HL-60/S4 treated with retinoic acid at 250 ng/mL for 4 days and 3 days (cell line): ENCODE measurements at regions not wholly inside any gene's neighbourhood (a gene's known extent, or its start where the extent isn't known, plus 50 kb on each side); places are given as distances from the start of the nearest gene placed in this dataset.
"Not testable (repeated sequence)": the region's sequence is repeated elsewhere in the genome, so short reads cannot be mapped to it uniquely, and the experiment has no call there.

Experiments used
- in situ Hi-C: fragments of 300-500 bp; cut with MboI; formaldehyde crosslinking; loops from 2 replicates; pipeline ENCODE4 v1.7.0; 2022; ENCODE audit warnings: low sequenced_read_pairs

GRCh38 chr3:152620395-152620794, 214.5 kb upstream of the P2RY1 start:
- in situ Hi-C loops: no loop called here

GRCh38 chr3:152621006-152621868, 213.7 kb upstream of the P2RY1 start:
- in situ Hi-C loops: no loop called here

DNA sequence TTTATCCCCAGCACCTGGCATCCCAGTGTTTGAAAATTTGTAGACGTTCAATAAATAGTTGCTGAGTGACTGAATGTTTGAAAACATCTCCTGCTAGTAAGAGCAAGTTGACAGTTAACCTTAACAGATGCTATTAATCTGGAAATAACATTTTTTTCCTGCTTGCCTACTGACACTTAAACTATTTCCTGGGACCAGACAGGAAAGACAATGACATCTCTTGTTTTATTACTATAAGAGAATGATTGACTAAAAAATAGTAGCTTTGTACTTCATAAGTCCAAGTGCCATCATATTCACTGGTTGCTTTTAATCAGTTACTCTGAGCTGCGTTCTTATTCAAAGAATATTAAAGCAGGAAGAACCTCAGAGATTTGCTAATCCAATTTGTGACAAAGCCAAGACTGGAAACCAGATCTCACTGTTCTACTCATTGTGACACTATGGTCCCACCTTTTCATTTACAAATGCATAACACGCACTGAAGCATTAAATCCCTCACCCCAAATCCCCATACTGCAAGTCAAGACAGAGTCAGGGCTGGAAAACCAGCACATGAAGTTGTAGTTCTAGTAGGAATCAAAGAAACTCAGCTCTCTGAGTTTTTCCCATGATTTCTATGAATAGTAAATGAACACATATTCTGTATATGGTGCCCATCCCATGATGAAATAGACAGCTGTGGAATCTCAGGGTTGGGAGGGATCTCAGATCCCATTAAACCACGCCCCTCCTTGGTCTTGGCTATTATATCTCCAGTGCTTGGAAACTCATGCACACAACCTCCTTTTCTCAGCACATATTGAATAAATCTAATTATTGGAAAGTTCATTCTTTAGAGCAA, 212.7 kb upstream of the P2RY1 start:
- in situ Hi-C loops: no loop called here

DNA sequence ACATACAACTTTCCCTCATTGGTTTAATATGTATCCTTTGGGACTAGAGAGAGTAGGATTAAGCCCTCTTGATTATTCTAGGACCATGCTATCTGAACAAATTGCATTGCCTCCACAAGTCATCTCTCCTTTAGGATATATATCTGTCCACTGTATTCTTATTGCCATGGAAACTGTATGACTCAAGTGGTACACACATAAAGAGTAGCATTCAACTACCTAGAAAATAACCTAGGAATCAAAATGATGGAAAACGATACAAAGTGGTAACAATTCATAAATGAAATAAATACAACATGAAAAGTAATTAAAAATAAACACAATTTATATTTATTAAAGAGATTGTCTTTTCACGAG, 212.1 kb upstream of the P2RY1 start:
- in situ Hi-C loops: no loop called here

GRCh38 chr3:152623286-152623911, 211.5 kb upstream of the P2RY1 start:
- in situ Hi-C loops: no loop called here

- in situ Hi-C loops: no loop called here
These were observed 208.7 kb upstream of the P2RY1 start for GRCh38 chr3:152626226-152626625.

GRCh38 chr3:152628496-152628895, 206.4 kb upstream of the P2RY1 start:
- in situ Hi-C loops: no loop called here

DNA sequence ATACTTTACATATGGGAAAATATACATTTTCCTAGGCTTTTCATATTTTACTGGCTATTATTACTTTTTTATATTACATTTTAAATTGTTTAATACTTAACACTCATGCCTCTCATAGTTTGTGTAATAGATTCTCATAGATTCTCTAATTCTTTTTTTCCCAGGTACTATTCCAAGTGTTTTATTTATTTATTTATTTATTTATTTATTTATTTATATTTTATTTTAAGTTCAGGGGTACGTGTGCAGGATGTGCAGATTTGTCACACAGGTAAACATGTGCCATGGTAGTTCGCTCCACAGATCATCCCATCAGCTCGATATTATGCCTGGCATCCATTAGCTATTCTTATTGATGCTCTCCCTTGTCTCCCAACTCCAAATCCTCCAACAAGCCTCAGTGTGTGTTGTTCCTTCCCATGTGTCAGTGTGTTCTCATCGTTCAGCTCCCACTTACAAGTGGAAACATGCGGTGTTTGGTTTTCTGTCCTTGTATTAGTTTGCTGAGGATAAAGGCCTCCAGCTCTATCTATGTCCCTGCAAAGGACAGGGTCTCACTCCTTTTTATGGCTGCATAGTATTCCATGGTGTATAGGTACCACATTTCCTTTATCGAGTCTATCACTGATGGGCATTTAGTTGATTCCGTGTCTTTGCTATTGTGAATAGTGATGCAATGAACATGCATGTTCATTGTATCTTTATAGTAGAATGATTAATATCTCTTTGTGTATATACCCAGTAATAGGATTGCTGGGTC, 205.4 kb upstream of the P2RY1 start:
- in situ Hi-C loops: no loop called here

DNA sequence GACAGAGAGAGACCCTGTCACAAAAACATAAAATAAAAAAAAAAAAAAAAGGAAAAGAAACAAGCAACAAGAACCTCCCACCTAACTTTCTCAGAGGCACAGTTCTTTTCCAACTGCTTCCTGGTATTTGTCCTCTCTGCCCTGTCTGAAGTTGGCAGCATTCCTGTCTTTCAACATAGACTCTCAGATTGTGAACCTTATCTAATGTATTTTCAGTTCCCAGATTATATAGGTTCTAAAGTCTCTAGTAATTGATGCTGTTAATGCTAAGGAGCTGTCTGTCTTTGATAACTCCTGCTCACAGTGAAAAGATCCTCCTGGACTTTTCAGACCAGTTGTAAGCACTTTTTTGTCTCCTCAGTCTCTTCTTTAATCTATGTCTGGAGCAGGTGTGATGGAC, 199.5 kb upstream of the P2RY1 start:
- in situ Hi-C loops: no loop called here

- in situ Hi-C loops: no loop called here
These were observed 198.3 kb upstream of the P2RY1 start for GRCh38 chr3:152636651-152637050.

DNA sequence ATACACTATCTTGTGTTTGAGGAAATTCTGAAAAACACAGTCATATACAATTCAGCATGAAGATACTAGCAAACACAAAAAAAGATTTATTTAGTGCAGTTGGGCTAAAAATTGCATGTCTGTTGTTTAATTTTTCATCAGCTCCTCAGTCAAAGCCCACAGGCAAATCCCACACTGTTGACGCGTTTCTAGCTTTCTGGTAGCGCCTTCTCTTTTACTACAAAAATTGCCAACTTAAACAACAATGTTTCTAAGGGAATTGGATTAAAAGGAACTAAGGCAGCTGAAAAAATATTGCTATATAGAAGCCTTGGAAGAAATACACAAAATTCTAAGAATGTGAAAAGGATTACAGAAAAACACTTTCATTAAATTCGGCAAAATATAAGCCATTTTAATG, 196.7 kb upstream of the P2RY1 start:
- in situ Hi-C loops: no loop called here

DNA sequence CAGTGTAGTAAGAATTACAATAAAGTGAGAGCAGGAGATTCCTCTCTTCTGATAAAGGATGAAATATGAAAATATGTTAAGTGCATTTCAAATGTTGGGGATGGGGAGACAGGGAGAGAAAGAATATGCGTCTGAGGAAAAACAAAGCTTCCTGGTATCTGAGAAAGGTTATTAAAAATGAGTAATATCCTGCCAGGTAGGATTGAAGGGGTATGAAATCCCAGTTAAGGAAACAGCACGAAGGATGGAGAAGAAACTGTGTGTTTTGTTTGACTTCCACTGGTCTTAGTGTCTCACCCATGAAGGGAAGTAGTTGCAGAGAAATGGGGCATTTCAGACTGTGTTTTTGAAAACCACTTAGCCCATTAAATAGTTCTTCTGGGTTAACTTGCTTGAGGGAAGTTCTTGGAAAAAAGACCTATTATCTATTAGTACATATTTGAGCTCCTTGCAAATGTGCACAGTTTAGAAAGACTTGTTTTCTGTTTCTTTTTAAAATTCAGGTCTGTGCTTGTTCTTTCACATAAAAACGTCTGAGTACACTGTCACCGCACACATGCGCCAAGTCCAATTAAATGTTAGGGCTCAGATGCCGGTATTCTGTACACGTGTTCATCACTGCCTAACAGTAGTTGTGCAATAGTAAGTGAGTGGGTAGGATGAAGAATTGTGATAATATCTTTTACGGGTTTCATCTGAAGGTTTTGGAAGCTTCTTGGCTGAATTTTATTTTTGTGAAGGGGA, 196.1 kb upstream of the P2RY1 start:
- in situ Hi-C loops: no loop called here

DNA sequence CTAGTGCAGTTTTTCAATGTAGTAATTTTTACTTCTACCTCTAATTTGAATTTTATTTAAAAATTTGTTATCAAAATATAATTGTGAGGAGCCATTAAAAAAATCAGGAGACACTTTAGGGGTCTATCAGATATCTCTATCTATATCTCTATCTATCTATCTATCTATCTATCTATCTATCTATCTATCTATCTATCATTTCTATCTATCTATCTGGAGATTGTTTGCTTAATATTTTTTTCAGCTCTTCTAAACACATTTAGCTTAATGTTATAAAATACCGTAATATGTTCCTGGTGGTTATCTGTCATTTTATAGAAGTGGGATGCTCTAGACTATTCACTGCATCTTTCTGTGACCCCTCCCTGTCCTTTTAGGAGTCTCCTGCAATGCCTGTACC, 193.7 kb upstream of the P2RY1 start:
- in situ Hi-C loops: no loop called here

GRCh38 chr3:152642658-152643057, 192.3 kb upstream of the P2RY1 start:
- in situ Hi-C loops: no loop called here

GRCh38 chr3:152644478-152644877, 190.5 kb upstream of the P2RY1 start:
- in situ Hi-C loops: no loop called here

DNA sequence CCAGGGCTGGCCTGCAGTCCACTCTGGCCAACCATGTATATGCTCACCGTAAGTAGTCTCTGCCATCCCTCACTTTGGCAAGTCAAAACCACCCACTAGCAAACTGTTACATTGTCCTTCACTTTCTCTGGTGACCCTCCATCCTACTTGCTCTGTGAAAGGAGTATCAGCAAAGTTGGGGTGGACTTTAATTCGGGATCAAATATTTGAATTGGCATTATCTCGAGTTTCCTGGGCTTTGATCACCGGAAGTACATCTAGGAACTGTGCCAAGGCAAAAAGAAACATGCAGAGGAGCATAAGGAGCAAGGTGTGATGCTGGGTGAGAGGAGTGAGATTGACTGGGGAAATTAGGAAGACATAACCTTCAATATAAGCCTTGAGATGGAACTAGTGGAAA, 188.9 kb upstream of the P2RY1 start:
- in situ Hi-C loops: no loop called here

DNA sequence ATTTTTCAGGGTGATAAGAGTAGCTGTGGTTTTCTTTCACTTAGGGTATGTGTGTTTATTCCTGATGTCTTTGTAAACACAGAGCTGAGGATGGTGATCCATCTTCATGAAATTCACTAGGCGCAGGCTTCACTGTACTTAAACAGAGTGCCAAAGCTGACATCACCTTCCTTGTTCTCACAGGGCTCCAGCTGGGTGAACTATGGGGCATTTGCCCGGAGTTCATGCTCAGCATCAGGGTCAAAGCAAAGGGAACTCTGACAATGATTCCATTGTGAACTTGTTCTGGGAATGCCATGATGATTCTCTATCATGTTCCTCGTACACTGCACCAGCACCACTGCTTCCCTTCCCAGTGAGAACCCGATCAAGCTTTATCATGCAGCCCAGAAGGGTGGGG, 184.8 kb upstream of the P2RY1 start:
- in situ Hi-C loops: no loop called here

GRCh38 chr3:152650923-152651322, 184.0 kb upstream of the P2RY1 start:
- in situ Hi-C loops: not testable (repeated sequence)

- in situ Hi-C loops: no loop called here
These were observed 178.5 kb upstream of the P2RY1 start for GRCh38 chr3:152656214-152656971.

DNA sequence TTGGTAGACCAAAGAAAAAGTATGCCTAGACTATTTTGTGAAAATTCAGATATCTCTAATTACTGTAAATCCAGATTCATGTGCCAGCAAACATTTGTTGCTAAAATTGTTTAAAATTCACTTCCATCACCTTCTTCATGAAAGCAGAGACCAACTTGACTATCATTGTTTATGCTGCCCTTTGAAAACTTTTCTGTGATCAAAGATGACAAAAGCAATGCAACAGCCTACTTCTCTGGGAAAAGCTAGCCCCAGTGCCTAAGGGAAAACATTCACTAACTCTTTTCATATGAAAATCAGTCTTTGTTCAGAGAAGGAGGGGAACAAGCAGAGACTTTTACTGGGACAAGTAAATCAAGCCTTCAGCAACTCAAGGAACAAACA, 178.0 kb upstream of the P2RY1 start:
- in situ Hi-C loops: no loop called here
